ENCODE measurements at regions not wholly inside any gene's neighbourhood (a gene's known extent, or its start where the extent isn't known, plus 50 kb on each side); places are given as distances from the start of the nearest gene placed in this dataset.

DNA sequence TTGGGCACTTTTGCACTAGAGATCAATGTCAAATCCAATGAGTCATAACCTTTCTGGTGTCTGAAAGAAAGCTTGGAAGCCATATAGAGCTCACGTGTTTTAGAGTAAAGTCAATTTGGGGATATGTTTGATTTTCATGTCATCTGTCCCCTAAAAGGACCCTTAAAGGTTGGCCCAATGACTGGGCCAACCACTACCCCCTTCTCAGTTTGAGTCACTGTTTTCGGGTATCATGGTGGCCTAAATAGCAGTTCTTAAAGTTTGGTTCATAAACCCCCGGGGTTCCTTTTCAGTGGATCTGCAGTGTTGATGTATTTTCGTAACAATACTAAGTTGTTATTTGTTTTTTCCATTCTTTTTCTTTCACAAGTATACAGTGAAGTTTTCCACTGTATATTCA, 327.6 kb downstream of the PRL start:
- Histone ChIP-seq H4K91ac (ENCODE audit: low read depth, low read length) (no peak overlapping the region), H3K4me3 (ENCODE audit: low read depth, low read length) (no peak overlapping the region), H3K79me1 (ENCODE audit: low read length) (peaks cover 4% of the 10 kb centered on the region), H3K4me1 (ENCODE audit: control insufficient read depth in 1 of 2, insufficient read depth in 2 of 2, low read length in 2 of 2) (peaks cover 5 to 18% of the 10 kb centered on the region in 2 experiments), H3K36me3 (ENCODE audit: control insufficient read depth in 1 of 2, insufficient read depth in 2 of 2, low read length in 2 of 2) (no peaks in the 10 kb centered on the region), H2BK120ac (ENCODE audit: insufficient read depth, low read length, poor library complexity) (no peak overlapping the region), H4K8ac (ENCODE audit: low read depth, low read length) (no peak overlapping the region), H3K27me3 (ENCODE audit: insufficient read depth, low read length) (no peaks in the 10 kb centered on the region), H3K9me3 (ENCODE audit: insufficient read depth, low read depth, low read length) (no peaks in the 10 kb centered on the region), H3K79me2 (ENCODE audit: control insufficient read depth, insufficient read depth, low read length, poor library complexity) (no peaks in the 10 kb centered on the region), H3K18ac (ENCODE audit: low read length) (no peak overlapping the region), H3K23ac (ENCODE audit: low read length) (no peak overlapping the region), H2BK12ac (ENCODE audit: low read length) (no peak overlapping the region), H3K9ac (ENCODE audit: low read length) (no peak overlapping the region), H3K4me2 (ENCODE audit: low read length) (no peak overlapping the region), H2AK5ac (ENCODE audit: low read length) (no peak overlapping the region), H3K4ac (ENCODE audit: low read depth, low read length) (no peak overlapping the region), H3K14ac (ENCODE audit: low read length) (no peak overlapping the region), H2BK5ac (ENCODE audit: low read depth, low read length, poor library complexity) (no peak overlapping the region), H3K27ac (ENCODE audit: low read depth, low read length) (no peak overlapping the region), H4K12ac (ENCODE audit: low read depth, low read length) (no peak overlapping the region), H2AFZ (ENCODE audit: insufficient read depth, low read length, poor library complexity) (no peak overlapping the region)
- DNase-seq, result no peak
- no CpG with 5 or more reads among the region's 4 CpGs for WGBS (ENCODE audit: extremely low coverage, insufficient coverage, insufficient read length)

- Histone ChIP-seq H3K9me3 (ENCODE audit: insufficient read depth, low read depth, low read length) (no peaks in the 10 kb centered on the region), H3K4ac (ENCODE audit: low read depth, low read length) (no peak overlapping the region), H3K4me3 (ENCODE audit: low read depth, low read length) (no peak overlapping the region), H2AFZ (ENCODE audit: insufficient read depth, low read length, poor library complexity) (no peak overlapping the region), H3K27ac (ENCODE audit: low read depth, low read length) (peak overlapping the region; percentile 44), H3K4me2 (ENCODE audit: low read length) (no peak overlapping the region), H3K79me2 (ENCODE audit: control insufficient read depth, insufficient read depth, low read length, poor library complexity) (no peaks in the 10 kb centered on the region), H3K14ac (ENCODE audit: low read length) (no peak overlapping the region), H2BK12ac (ENCODE audit: low read length) (no peak overlapping the region), H3K27me3 (ENCODE audit: insufficient read depth, low read length) (no peaks in the 10 kb centered on the region), H4K8ac (ENCODE audit: low read depth, low read length) (no peak overlapping the region), H3K36me3 (ENCODE audit: control insufficient read depth in 1 of 2, insufficient read depth in 2 of 2, low read length in 2 of 2) (no peaks in the 10 kb centered on the region), H3K23ac (ENCODE audit: low read length) (no peak overlapping the region), H2AK5ac (ENCODE audit: low read length) (no peak overlapping the region), H2BK5ac (ENCODE audit: low read depth, low read length, poor library complexity) (no peak overlapping the region), H3K18ac (ENCODE audit: low read length) (no peak overlapping the region), H4K12ac (ENCODE audit: low read depth, low read length) (no peak overlapping the region), H3K9ac (ENCODE audit: low read length) (no peak overlapping the region), H2BK120ac (ENCODE audit: insufficient read depth, low read length, poor library complexity) (peak overlapping the region; percentile 29), H3K79me1 (ENCODE audit: low read length) (peaks cover 4% of the 10 kb centered on the region), H4K91ac (ENCODE audit: low read depth, low read length) (no peak overlapping the region), H3K4me1 (ENCODE audit: control insufficient read depth in 1 of 2, insufficient read depth in 2 of 2, low read length in 2 of 2) (peaks cover 5 to 16% of the 10 kb centered on the region in 2 experiments)
- DNase-seq, result no peak
- WGBS (ENCODE audit: extremely low coverage, insufficient coverage, insufficient read length), result no CpG with 5 or more reads among the region's 9 CpGs
Observed at GRCh38 chr6:21970569-21971300, 326.1 kb downstream of the PRL start.

- Histone ChIP-seq H3K4me2 (ENCODE audit: low read length) (no peak overlapping the region), H3K79me2 (ENCODE audit: control insufficient read depth, insufficient read depth, low read length, poor library complexity) (no peaks in the 10 kb centered on the region), H3K9me3 (ENCODE audit: insufficient read depth, low read depth, low read length) (no peaks in the 10 kb centered on the region), H3K4me1 (ENCODE audit: control insufficient read depth in 1 of 2, insufficient read depth in 2 of 2, low read length in 2 of 2) (peaks cover 2 to 13% of the 10 kb centered on the region in 2 experiments), H2BK5ac (ENCODE audit: low read depth, low read length, poor library complexity) (no peak overlapping the region), H3K18ac (ENCODE audit: low read length) (no peak overlapping the region), H4K12ac (ENCODE audit: low read depth, low read length) (no peak overlapping the region), H3K23ac (ENCODE audit: low read length) (no peak overlapping the region), H2AK5ac (ENCODE audit: low read length) (no peak overlapping the region), H3K4me3 (ENCODE audit: low read depth, low read length) (no peak overlapping the region), H2BK120ac (ENCODE audit: insufficient read depth, low read length, poor library complexity) (no peak overlapping the region), H2AFZ (ENCODE audit: insufficient read depth, low read length, poor library complexity) (no peak overlapping the region), H3K4ac (ENCODE audit: low read depth, low read length) (no peak overlapping the region), H3K14ac (ENCODE audit: low read length) (no peak overlapping the region), H3K27ac (ENCODE audit: low read depth, low read length) (no peak overlapping the region), H2BK12ac (ENCODE audit: low read length) (no peak overlapping the region), H3K27me3 (ENCODE audit: insufficient read depth, low read length) (no peaks in the 10 kb centered on the region), H3K79me1 (ENCODE audit: low read length) (peaks cover 4% of the 10 kb centered on the region), H3K9ac (ENCODE audit: low read length) (no peak overlapping the region), H3K36me3 (ENCODE audit: control insufficient read depth in 1 of 2, insufficient read depth in 2 of 2, low read length in 2 of 2) (no peaks in the 10 kb centered on the region), H4K91ac (ENCODE audit: low read depth, low read length) (no peak overlapping the region), H4K8ac (ENCODE audit: low read depth, low read length) (no peak overlapping the region)
- no peak for DNase-seq
- no CpG with 5 or more reads among the region's 1 CpG for WGBS (ENCODE audit: extremely low coverage, insufficient coverage, insufficient read length)
Observed at GRCh38 chr6:21971541-21971940, 325.3 kb downstream of the PRL start.

- H3K36me3 ChIP-seq (ENCODE audit: control insufficient read depth in 1 of 2, insufficient read depth in 2 of 2, low read length in 2 of 2), result no peaks in the 10 kb centered on the region
- no peak overlapping the region for H2BK120ac ChIP-seq (ENCODE audit: insufficient read depth, low read length, poor library complexity)
- no peak overlapping the region for H2BK12ac ChIP-seq (ENCODE audit: low read length)
- no peak overlapping the region for H4K8ac ChIP-seq (ENCODE audit: low read depth, low read length)
- no peak overlapping the region for H3K14ac ChIP-seq (ENCODE audit: low read length)
- no peak overlapping the region for H3K18ac ChIP-seq (ENCODE audit: low read length)
- H2AFZ ChIP-seq (ENCODE audit: insufficient read depth, low read length, poor library complexity), result no peak overlapping the region
- H3K27ac ChIP-seq (ENCODE audit: low read depth, low read length), result no peak overlapping the region
- no peak overlapping the region for H3K23ac ChIP-seq (ENCODE audit: low read length)
- DNase-seq, result peak; percentile 57 to 74
- no peaks in the 10 kb centered on the region for H3K27me3 ChIP-seq (ENCODE audit: insufficient read depth, low read length)
- no peak overlapping the region for H2AK5ac ChIP-seq (ENCODE audit: low read length)
- H3K4me2 ChIP-seq (ENCODE audit: low read length), result no peak overlapping the region
- H4K91ac ChIP-seq (ENCODE audit: low read depth, low read length), result no peak overlapping the region
- H3K9ac ChIP-seq (ENCODE audit: low read length), result no peak overlapping the region
- peaks cover 4% of the 10 kb centered on the region for H3K79me1 ChIP-seq (ENCODE audit: low read length)
- no peaks in the 10 kb centered on the region for H3K9me3 ChIP-seq (ENCODE audit: insufficient read depth, low read depth, low read length)
- H3K4me3 ChIP-seq (ENCODE audit: low read depth, low read length), result no peak overlapping the region
- H3K4me1 ChIP-seq (ENCODE audit: control insufficient read depth in 1 of 2, insufficient read depth in 2 of 2, low read length in 2 of 2), result peaks cover 2 to 13% of the 10 kb centered on the region in 2 experiments
- no peak overlapping the region for H4K12ac ChIP-seq (ENCODE audit: low read depth, low read length)
- WGBS (ENCODE audit: extremely low coverage, insufficient coverage, insufficient read length), result no CpG with 5 or more reads among the region's 5 CpGs
- no peak overlapping the region for H3K4ac ChIP-seq (ENCODE audit: low read depth, low read length)
- H3K79me2 ChIP-seq (ENCODE audit: control insufficient read depth, insufficient read depth, low read length, poor library complexity), result no peaks in the 10 kb centered on the region
- H2BK5ac ChIP-seq (ENCODE audit: low read depth, low read length, poor library complexity), result no peak overlapping the region
Observed at GRCh38 chr6:21972516-21972915, 324.3 kb downstream of the PRL start.

Measured in trophoblast cell (in vitro differentiated cells and primary cell).